ENCODE measurements at regions not wholly inside any gene's neighbourhood (a gene's known extent, or its start where the extent isn't known, plus 50 kb on each side); places are given as distances from the start of the nearest gene placed in this dataset.

GRCh38 chr10:45151467-45152214 lies 150.9 kb downstream of the ZNF22 start:
- TF ChIP-seq POLR2A (IDR thresholded peaks at IDR 0.05) (no peak), CTCF (IDR thresholded peaks at IDR 0.05) (no peak)

Measured in lower leg skin (tissue), 3 donors.